Suprapubic skin (tissue), 4 donors: ENCODE measurements at regions not wholly inside any gene's neighbourhood (a gene's known extent, or its start where the extent isn't known, plus 50 kb on each side); places are given as distances from the start of the nearest gene placed in this dataset.

Source experiments
- EP300 ChIP-seq: sonication (generic); formaldehyde crosslinking; IDR thresholded peaks from one replicate; pipeline ENCODE4 v1.6.1; 2017; ENCODE audit warnings: antibody characterized with exemption
- POLR2A ChIP-seq, 2 donors: fragments of 450-650 bp; IDR thresholded peaks; one replicate each; pipeline ENCODE4 v1.6.1; 2017; ENCODE audit warnings: antibody characterized with exemption in 2 of 2, mild to moderate bottlenecking in 2 of 2, moderate library complexity in 2 of 2
- POLR2AphosphoS5 ChIP-seq, 3 donors: sonication (generic); formaldehyde crosslinking; IDR thresholded peaks; one replicate each; pipeline ENCODE4 v1.6.1; 2017; ENCODE audit warnings: antibody characterized with exemption in 3 of 3
- TF ChIP-seq, protein P1 (sequence below), 2 donors: fragments of 200-600 bp in 1 of 2; fragments of 450-650 bp in 1 of 2; sonication (generic) in 1 of 2; IDR thresholded peaks; one replicate each; pipeline ENCODE4 v1.5.1; 2016 to 2019; ENCODE audit warnings: antibody characterized with exemption in 2 of 2, mild to moderate bottlenecking in 1 of 2, moderate library complexity in 1 of 2

DNA sequence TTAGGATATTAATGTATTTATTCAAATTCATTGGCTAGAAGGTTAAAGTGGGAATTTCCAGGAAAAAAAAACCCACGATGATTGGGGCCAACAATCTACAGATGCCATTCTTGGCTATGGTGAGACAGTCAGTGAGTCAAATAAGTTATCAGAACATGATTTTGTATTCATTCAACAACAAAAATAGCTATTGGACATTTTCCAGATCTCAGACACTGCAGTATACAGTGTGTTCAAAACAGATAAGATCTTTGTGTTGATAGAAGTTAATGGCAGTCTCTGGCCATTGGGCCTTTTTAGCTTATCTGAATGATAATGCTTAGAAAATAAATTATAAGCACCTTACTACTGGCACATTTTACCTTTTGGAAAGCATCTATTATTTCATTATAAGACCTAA is 547.7 kb downstream of the MAT2B start:
- TF ChIP-seq, protein P1, sequence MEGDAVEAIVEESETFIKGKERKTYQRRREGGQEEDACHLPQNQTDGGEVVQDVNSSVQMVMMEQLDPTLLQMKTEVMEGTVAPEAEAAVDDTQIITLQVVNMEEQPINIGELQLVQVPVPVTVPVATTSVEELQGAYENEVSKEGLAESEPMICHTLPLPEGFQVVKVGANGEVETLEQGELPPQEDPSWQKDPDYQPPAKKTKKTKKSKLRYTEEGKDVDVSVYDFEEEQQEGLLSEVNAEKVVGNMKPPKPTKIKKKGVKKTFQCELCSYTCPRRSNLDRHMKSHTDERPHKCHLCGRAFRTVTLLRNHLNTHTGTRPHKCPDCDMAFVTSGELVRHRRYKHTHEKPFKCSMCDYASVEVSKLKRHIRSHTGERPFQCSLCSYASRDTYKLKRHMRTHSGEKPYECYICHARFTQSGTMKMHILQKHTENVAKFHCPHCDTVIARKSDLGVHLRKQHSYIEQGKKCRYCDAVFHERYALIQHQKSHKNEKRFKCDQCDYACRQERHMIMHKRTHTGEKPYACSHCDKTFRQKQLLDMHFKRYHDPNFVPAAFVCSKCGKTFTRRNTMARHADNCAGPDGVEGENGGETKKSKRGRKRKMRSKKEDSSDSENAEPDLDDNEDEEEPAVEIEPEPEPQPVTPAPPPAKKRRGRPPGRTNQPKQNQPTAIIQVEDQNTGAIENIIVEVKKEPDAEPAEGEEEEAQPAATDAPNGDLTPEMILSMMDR (IDR thresholded peaks at IDR 0.05), result no peak
- TF ChIP-seq POLR2AphosphoS5 (IDR thresholded peaks at IDR 0.05), result no peak
- TF ChIP-seq EP300, result no peak
- no peak for TF ChIP-seq POLR2A (IDR thresholded peaks at IDR 0.05)
